Natural killer cell (primary cell): ENCODE measurements at regions not wholly inside any gene's neighbourhood (a gene's known extent, or its start where the extent isn't known, plus 50 kb on each side); places are given as distances from the start of the nearest gene placed in this dataset.

ENCODE experiments used
- ATAC-seq, 3 donors: fragments of 150-1000 bp in 2 of 3; fragments of 200-7000 bp in 1 of 3; cut with Tn5 transposase; 1 replicate in 1 of 3; 2 replicates in 2 of 3; pipeline ENCODE4 v1.10.0; 2021; ENCODE audit warnings: mild to moderate bottlenecking in 2 of 3, moderate library complexity in 2 of 3
- DNase-seq, 2 donors: peaks; one replicate each; pipeline versions ENCODE4 v3.0.0 to v3.0.0-alpha.2; 2013 to 2021; ENCODE audit warnings: mixed read lengths in 1 of 2
- H3K27ac ChIP-seq: one replicate; pipeline ENCODE4 v1.5.1; 2013; ENCODE audit warnings: mild to moderate bottlenecking, low read length
- H3K27me3 ChIP-seq: one replicate; pipeline ENCODE4 v1.6.1; 2013; ENCODE audit warnings: low read length; ENCODE audit not compliant: control insufficient read depth, insufficient read depth
- H3K36me3 ChIP-seq: one replicate; pipeline ENCODE4 v1.6.1; 2013; ENCODE audit warnings: low read length; ENCODE audit not compliant: control insufficient read depth, insufficient read depth
- H3K4me1 ChIP-seq: one replicate; pipeline ENCODE4 v1.6.1; 2013; ENCODE audit warnings: low read length; ENCODE audit not compliant: control insufficient read depth, insufficient read depth
- H3K4me3 ChIP-seq: one replicate; pipeline ENCODE4 v1.5.1; 2013; ENCODE audit warnings: low read length
- H3K9me3 ChIP-seq: one replicate; pipeline ENCODE4 v1.6.1; 2013; ENCODE audit warnings: low read length; ENCODE audit not compliant: control insufficient read depth, insufficient read depth
- H3K27ac Mint-ChIP-seq, 2 donors: one replicate each; pipeline ENCODE4 v1.8.0; 2022; ENCODE audit warnings: mild to moderate bottlenecking in 2 of 2, mixed read lengths in 2 of 2, moderate library complexity in 1 of 2
- H3K27me3 Mint-ChIP-seq, 2 donors: one replicate each; pipeline ENCODE4 v1.8.0; 2022; ENCODE audit warnings: low read depth in 2 of 2, mixed read lengths in 2 of 2
- H3K36me3 Mint-ChIP-seq: one replicate; pipeline ENCODE4 v1.8.0; 2022; ENCODE audit warnings: mixed read lengths
- H3K4me1 Mint-ChIP-seq, 2 donors: one replicate each; pipeline ENCODE4 v1.8.0; 2022; ENCODE audit warnings: mixed read lengths in 2 of 2
- H3K4me3 Mint-ChIP-seq: one replicate; pipeline ENCODE4 v1.8.0; 2022; ENCODE audit warnings: mild to moderate bottlenecking, moderate library complexity, mixed read lengths
- H3K9me3 Mint-ChIP-seq, 2 donors: one replicate each; pipeline ENCODE4 v1.8.0; 2022; ENCODE audit warnings: mixed read lengths in 2 of 2
- CTCF ChIP-seq: fragments of 200-600 bp; IDR thresholded peaks from one replicate; pipeline ENCODE4 v1.8.0; 2022; ENCODE audit warnings: antibody characterized with exemption
- WGBS: methylation state at CpG from one replicate; pipeline ENCODE4 v1.1.7; 2013; ENCODE audit warnings: missing lambda C conversion rate; ENCODE audit not compliant: insufficient coverage; 5-methylcytosine and 5-hydroxymethylcytosine counted together
- intact Hi-C: fragments of 100-400 bp; cut with micrococcal nuclease; formaldehyde crosslinking; loops from one replicate; pipeline ENCODE4 v1.14.2; 2022

GRCh38 chr13:78160793-78161192, 242.2 kb upstream of the EDNRB start:
- Mint-ChIP-seq H3K27ac (no peak overlapping the region), H3K4me3 (no peak overlapping the region), H3K27me3 (no peaks in the 10 kb centered on the region), H3K9me3 (no peaks in the 10 kb centered on the region), H3K36me3 (no peaks in the 10 kb centered on the region), H3K4me1 (no peaks in the 10 kb centered on the region)
- no CpG with 5 or more reads among the region's 2 CpGs for WGBS
- no peak for ATAC-seq
- no peaks in the 10 kb centered on the region for H3K36me3 ChIP-seq
- no peaks in the 10 kb centered on the region for H3K4me1 ChIP-seq
- no peaks in the 10 kb centered on the region for H3K27me3 ChIP-seq
- no peaks in the 10 kb centered on the region for H3K9me3 ChIP-seq
- no peak overlapping the region for H3K27ac ChIP-seq
- intact Hi-C loops = no loop called here
- no peak for DNase-seq
- no peak for TF ChIP-seq CTCF
- H3K4me3 ChIP-seq = no peak overlapping the region

DNA sequence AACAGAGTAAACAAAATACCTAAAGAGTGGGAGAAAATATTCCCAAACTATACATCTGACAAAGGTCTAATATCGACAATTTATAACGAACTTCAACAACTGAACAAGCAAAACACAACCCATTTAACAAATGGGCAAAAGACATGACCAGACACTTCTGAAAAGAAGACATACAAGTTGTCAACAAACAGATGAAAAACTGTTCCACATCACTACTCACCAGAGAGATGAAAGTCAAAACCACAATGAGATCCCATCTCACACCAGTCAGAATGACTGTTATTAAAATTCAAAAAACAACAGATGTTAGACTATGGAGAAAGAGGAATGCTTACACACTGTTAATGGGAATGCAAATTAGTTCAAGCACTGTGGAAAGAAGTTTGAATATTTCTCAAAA, 233.8 kb upstream of the EDNRB start:
- DNase-seq (no peak), ATAC-seq (no peak)
- no peaks in the 10 kb centered on the region for H3K36me3 Mint-ChIP-seq
- TF ChIP-seq CTCF = no peak
- peaks cover 0 to 3% of the 10 kb centered on the region in 2 donors for H3K9me3 Mint-ChIP-seq
- H3K27ac ChIP-seq = no peak overlapping the region
- no peak overlapping the region for H3K4me3 ChIP-seq
- H3K27me3 ChIP-seq = no peaks in the 10 kb centered on the region
- H3K4me3 Mint-ChIP-seq = no peak overlapping the region
- H3K9me3 ChIP-seq = no peaks in the 10 kb centered on the region
- no peaks in the 10 kb centered on the region for H3K27me3 Mint-ChIP-seq
- no peaks in the 10 kb centered on the region for H3K4me1 ChIP-seq
- no peak overlapping the region for H3K27ac Mint-ChIP-seq
- intact Hi-C loops = no loop called here
- H3K36me3 ChIP-seq = no peaks in the 10 kb centered on the region
- no peaks in the 10 kb centered on the region for H3K4me1 Mint-ChIP-seq
- 95% methylated on average over 2 of the region's 2 CpGs for WGBS

- Mint-ChIP-seq H3K4me3 (no peak overlapping the region), H3K27me3 (peaks cover 0 to 9% of the 10 kb centered on the region in 2 donors), H3K4me1 (no peaks in the 10 kb centered on the region), H3K36me3 (no peaks in the 10 kb centered on the region), H3K27ac (no peak overlapping the region), H3K9me3 (no peaks in the 10 kb centered on the region)
- H3K4me1 ChIP-seq = no peaks in the 10 kb centered on the region
- ATAC-seq (no peak), DNase-seq (no peak)
- no peaks in the 10 kb centered on the region for H3K27me3 ChIP-seq
- H3K27ac ChIP-seq = no peak overlapping the region
- no peak overlapping the region for H3K4me3 ChIP-seq
- H3K9me3 ChIP-seq = no peaks in the 10 kb centered on the region
- intact Hi-C loops = no loop called here
- H3K36me3 ChIP-seq = no peaks in the 10 kb centered on the region
- TF ChIP-seq CTCF = no peak
Observed at GRCh38 chr13:78147905-78148304, 229.3 kb upstream of the EDNRB start.

DNA sequence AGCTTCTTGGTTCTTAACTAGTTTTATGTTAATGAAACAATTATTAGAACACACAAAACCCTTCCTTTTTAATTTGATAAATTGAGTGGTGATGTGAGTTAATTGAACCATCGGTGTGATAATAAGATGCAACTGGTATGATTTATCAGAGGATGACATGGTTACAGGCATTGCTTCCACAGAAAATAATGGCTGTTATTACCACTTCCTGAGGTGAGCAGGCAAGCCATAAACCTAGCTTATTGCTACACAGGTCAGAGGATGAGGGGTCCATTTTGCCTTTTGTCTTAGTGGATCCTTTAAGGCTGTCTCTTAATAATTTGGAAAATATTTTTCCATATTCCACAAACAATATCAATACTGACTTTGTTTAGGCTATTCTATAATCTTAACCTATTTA, 226.6 kb upstream of the EDNRB start:
- intact Hi-C loops = no loop called here
- Histone ChIP-seq H3K9me3 (no peaks in the 10 kb centered on the region), H3K4me3 (no peak overlapping the region), H3K27me3 (no peaks in the 10 kb centered on the region), H3K4me1 (no peaks in the 10 kb centered on the region), H3K36me3 (no peaks in the 10 kb centered on the region), H3K27ac (no peak overlapping the region)
- H3K27me3 Mint-ChIP-seq = peaks cover 0 to 13% of the 10 kb centered on the region in 2 donors
- 58% methylated on average over 1 of the region's 1 CpG for WGBS
- no peak overlapping the region for H3K27ac Mint-ChIP-seq
- TF ChIP-seq CTCF = no peak
- H3K9me3 Mint-ChIP-seq = no peaks in the 10 kb centered on the region
- ATAC-seq = no peak
- no peak for DNase-seq
- H3K36me3 Mint-ChIP-seq = no peaks in the 10 kb centered on the region
- no peak overlapping the region for H3K4me3 Mint-ChIP-seq
- H3K4me1 Mint-ChIP-seq = no peaks in the 10 kb centered on the region
